ENCODE measurements at regions not wholly inside any gene's neighbourhood (a gene's known extent, or its start where the extent isn't known, plus 50 kb on each side); places are given as distances from the start of the nearest gene placed in this dataset.
"Not testable (repeated sequence)": the region's sequence is repeated elsewhere in the genome, so short reads cannot be mapped to it uniquely, and the experiment has no call there.

DNA sequence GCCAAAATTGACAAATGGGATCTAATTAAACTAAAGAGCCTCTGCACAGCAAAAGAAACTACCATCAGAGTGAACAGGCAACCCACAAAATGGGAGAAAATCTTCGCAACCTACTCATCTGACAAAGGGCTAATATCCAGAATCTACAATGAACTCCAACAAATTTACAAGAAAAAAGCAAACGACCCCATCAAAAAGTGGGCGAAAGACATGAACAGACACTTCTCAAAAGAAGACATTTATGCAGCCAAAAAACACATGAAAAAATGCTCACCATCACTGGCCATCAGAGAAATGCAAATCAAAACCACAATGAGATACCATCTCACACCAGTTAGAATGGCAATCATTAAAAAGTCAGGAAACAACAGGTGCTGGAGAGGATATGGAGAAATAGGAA lies 261.4 kb upstream of the HNRNPA3 start:
- TF ChIP-seq, protein P1, sequence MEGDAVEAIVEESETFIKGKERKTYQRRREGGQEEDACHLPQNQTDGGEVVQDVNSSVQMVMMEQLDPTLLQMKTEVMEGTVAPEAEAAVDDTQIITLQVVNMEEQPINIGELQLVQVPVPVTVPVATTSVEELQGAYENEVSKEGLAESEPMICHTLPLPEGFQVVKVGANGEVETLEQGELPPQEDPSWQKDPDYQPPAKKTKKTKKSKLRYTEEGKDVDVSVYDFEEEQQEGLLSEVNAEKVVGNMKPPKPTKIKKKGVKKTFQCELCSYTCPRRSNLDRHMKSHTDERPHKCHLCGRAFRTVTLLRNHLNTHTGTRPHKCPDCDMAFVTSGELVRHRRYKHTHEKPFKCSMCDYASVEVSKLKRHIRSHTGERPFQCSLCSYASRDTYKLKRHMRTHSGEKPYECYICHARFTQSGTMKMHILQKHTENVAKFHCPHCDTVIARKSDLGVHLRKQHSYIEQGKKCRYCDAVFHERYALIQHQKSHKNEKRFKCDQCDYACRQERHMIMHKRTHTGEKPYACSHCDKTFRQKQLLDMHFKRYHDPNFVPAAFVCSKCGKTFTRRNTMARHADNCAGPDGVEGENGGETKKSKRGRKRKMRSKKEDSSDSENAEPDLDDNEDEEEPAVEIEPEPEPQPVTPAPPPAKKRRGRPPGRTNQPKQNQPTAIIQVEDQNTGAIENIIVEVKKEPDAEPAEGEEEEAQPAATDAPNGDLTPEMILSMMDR (conservative IDR thresholded peaks at IDR 0.05; ENCODE audit: low read depth, low read length): not testable (repeated sequence)
- not testable (repeated sequence) for TF ChIP-seq EZH2 (IDR thresholded peaks at IDR 0.05; ENCODE audit: low read length, unreplicated experiment); EZH2phosphoT487 (IDR thresholded peaks at IDR 0.05; ENCODE audit: borderline replicate concordance, low read length)
